ENCODE measurements at regions not wholly inside any gene's neighbourhood (a gene's known extent, or its start where the extent isn't known, plus 50 kb on each side); places are given as distances from the start of the nearest gene placed in this dataset.

DNA sequence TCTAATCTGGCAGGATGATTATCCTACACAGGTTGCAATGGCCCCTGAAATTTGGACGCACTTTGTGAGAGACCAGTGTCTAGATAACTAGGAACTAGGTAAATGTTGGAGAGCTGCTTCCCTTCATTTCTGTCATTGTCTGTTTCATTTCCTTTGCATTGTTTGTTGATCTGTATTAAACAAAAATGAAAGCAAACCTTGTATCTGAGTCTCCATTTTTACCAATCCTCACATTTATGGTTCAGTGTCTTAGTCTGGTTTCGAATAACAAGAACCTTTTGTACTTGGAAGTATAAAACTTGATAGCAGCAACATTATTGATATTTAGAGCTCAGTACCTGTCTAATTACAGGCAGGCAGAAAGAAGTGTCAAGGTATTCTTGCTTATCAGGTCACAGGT, 105.5 kb downstream of the MRPS30 start:
- WGBS (ENCODE audit: low lambda C conversion rate), result 5% methylated on average over 2 of the region's 2 CpGs
- Histone ChIP-seq H3K4me2 (ENCODE audit: low read depth, low read length) (no peak overlapping the region), H3K9me3 (ENCODE audit: low read length) (peaks cover 18% of the 10 kb centered on the region), H3K36me3 (replicated peaks in 1 of 2; ENCODE audit: control insufficient read depth in 1 of 2, insufficient read depth in 2 of 2, low read length in 2 of 2) (no peaks in the 10 kb centered on the region), H3K27me3 (ENCODE audit: control insufficient read depth in 1 of 2, insufficient read depth in 2 of 2, low read length in 2 of 2) (no peaks in the 10 kb centered on the region), H2AFZ (ENCODE audit: low read length) (no peak overlapping the region), H3K4me1 (ENCODE audit: insufficient read depth, low read length) (no peaks in the 10 kb centered on the region), H3K9ac (ENCODE audit: insufficient read depth, low read depth, low read length) (no peak overlapping the region), H3K4me3 (replicated peaks in 1 of 3; ENCODE audit: insufficient read depth in 1 of 3, low read depth in 2 of 3, low read length in 3 of 3) (no peak overlapping the region), H3K79me2 (ENCODE audit: insufficient read depth, low read length) (no peaks in the 10 kb centered on the region), H3K27ac (ENCODE audit: extremely low read length, insufficient read depth, low read length) (no peak overlapping the region), H4K20me1 (ENCODE audit: insufficient read depth, low read length) (no peaks in the 10 kb centered on the region)
- in situ Hi-C loops (cut with HindIII; ENCODE audit: extremely low pct_ligation_motif_present, low pct_unique_long_range_greater_than_20kb), result no loop called here
- CTCF ChIA-PET (ENCODE audit: low intra/inter-chr PET ratio, low total read pairs), result no interaction called here
- ATAC-seq, result no peak
- BruUV-seq (replicated peaks), result no TSS peak
- no peak for DNase-seq (ENCODE audit: low spot score)
- TF ChIP-seq HNRNPK (IDR thresholded peaks at IDR 0.05; ENCODE audit: low read depth, low read length, poor library complexity, severe bottlenecking) (no peak), ZBTB8A (CRISPR knock-in tag; IDR thresholded peaks at IDR 0.05; ENCODE audit: borderline replicate concordance, low read depth) (no peak), SAP130 (CRISPR knock-in tag; IDR thresholded peaks at IDR 0.05; ENCODE audit: low read depth) (no peak), SIX4 (CRISPR knock-in tag; IDR thresholded peaks at IDR 0.05) (no peak), SP1 (IDR thresholded peaks at IDR 0.05) (no peak), SP1 (CRISPR knock-in tag; IDR thresholded peaks at IDR 0.05) (no peak)
- TF ChIP-seq, protein P1, sequence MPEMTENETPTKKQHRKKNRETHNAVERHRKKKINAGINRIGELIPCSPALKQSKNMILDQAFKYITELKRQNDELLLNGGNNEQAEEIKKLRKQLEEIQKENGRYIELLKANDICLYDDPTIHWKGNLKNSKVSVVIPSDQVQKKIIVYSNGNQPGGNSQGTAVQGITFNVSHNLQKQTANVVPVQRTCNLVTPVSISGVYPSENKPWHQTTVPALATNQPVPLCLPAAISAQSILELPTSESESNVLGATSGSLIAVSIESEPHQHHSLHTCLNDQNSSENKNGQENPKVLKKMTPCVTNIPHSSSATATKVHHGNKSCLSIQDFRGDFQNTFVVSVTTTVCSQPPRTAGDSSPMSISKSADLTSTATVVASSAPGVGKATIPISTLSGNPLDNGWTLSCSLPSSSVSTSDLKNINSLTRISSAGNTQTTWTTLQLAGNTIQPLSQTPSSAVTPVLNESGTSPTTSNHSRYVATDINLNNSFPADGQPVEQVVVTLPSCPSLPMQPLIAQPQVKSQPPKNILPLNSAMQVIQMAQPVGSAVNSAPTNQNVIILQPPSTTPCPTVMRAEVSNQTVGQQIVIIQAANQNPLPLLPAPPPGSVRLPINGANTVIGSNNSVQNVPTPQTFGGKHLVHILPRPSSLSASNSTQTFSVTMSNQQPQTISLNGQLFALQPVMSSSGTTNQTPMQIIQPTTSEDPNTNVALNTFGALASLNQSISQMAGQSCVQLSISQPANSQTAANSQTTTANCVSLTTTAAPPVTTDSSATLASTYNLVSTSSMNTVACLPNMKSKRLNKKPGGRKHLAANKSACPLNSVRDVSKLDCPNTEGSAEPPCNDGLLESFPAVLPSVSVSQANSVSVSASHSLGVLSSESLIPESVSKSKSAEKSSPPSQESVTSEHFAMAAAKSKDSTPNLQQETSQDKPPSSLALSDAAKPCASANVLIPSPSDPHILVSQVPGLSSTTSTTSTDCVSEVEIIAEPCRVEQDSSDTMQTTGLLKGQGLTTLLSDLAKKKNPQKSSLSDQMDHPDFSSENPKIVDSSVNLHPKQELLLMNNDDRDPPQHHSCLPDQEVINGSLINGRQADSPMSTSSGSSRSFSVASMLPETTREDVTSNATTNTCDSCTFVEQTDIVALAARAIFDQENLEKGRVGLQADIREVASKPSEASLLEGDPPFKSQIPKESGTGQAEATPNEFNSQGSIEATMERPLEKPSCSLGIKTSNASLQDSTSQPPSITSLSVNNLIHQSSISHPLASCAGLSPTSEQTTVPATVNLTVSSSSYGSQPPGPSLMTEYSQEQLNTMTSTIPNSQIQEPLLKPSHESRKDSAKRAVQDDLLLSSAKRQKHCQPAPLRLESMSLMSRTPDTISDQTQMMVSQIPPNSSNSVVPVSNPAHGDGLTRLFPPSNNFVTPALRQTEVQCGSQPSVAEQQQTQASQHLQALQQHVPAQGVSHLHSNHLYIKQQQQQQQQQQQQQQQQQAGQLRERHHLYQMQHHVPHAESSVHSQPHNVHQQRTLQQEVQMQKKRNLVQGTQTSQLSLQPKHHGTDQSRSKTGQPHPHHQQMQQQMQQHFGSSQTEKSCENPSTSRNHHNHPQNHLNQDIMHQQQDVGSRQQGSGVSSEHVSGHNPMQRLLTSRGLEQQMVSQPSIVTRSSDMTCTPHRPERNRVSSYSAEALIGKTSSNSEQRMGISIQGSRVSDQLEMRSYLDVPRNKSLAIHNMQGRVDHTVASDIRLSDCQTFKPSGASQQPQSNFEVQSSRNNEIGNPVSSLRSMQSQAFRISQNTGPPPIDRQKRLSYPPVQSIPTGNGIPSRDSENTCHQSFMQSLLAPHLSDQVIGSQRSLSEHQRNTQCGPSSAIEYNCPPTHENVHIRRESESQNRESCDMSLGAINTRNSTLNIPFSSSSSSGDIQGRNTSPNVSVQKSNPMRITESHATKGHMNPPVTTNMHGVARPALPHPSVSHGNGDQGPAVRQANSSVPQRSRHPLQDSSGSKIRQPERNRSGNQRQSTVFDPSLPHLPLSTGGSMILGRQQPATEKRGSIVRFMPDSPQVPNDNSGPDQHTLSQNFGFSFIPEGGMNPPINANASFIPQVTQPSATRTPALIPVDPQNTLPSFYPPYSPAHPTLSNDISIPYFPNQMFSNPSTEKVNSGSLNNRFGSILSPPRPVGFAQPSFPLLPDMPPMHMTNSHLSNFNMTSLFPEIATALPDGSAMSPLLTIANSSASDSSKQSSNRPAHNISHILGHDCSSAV (CRISPR knock-in tag; IDR thresholded peaks at IDR 0.05; ENCODE audit: borderline replicate concordance), result no peak
- no peak for FAIRE-seq
- intact Hi-C loops (cut with micrococcal nuclease; ENCODE audit: unreplicated experiment), result no loop called here
- POLR2A ChIA-PET, result no interaction called here
